Duodenal mucosa (tissue), 2 donors: ENCODE measurements at regions not wholly inside any gene's neighbourhood (a gene's known extent, or its start where the extent isn't known, plus 50 kb on each side); places are given as distances from the start of the nearest gene placed in this dataset.

ENCODE experiments used
- H3K27ac ChIP-seq: one replicate; pipeline ENCODE4 v1.7.0; 2013; ENCODE audit warnings: low read depth, low read length
- H3K27me3 ChIP-seq, 2 donors: one replicate each; pipeline ENCODE4 v1.7.0; 2013; ENCODE audit warnings: low read length in 2 of 2, control low read depth in 1 of 2; ENCODE audit not compliant: insufficient read depth in 2 of 2, control insufficient read depth in 1 of 2
- H3K36me3 ChIP-seq, 2 donors: one replicate each; pipeline ENCODE4 v1.7.0; 2013; ENCODE audit warnings: low read length in 2 of 2, control low read depth in 1 of 2; ENCODE audit not compliant: insufficient read depth in 2 of 2, control insufficient read depth in 1 of 2
- H3K4me1 ChIP-seq, 2 donors: one replicate each; pipeline ENCODE4 v1.7.0; 2013; ENCODE audit warnings: low read length in 2 of 2, control low read depth in 1 of 2; ENCODE audit not compliant: insufficient read depth in 2 of 2, control insufficient read depth in 1 of 2
- H3K4me3 ChIP-seq, 2 donors: one replicate each; pipeline ENCODE4 v1.7.0; 2013; ENCODE audit warnings: low read length in 2 of 2, low read depth in 1 of 2
- H3K9ac ChIP-seq, 2 donors: one replicate each; pipeline ENCODE4 v1.7.0; 2013; ENCODE audit warnings: low read length in 2 of 2, low read depth in 1 of 2
- H3K9me3 ChIP-seq, 2 donors: one replicate each; pipeline ENCODE4 v1.7.0; 2013; ENCODE audit warnings: low read length in 2 of 2, control low read depth in 1 of 2; ENCODE audit not compliant: control insufficient read depth in 1 of 2

DNA sequence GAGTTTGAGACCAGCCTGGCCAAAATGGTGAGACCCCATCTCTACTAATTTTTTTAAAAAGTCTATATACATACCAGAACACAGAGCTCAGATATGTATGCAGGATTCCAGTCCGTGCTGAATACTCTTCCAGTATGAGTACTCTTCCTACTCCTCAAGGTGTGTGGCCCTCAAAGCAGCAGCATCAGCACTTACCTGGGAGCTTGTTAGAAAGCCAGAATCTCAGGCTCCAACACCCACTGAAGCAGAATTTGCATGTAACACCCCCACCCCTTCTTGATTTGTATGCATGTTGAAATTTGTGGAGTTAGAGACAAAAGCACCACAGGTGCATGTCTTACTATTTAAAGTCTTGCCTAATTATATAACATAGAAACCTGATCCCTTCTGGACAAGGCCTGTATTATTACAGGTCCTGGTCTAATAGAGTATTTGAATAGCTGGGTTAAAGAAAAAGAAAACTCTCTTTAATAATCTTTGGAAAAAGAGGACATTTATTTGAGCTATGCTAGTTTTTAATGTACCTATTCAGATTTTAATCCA, 50.3 kb upstream of the NFE2L2 start:
- Histone ChIP-seq H3K9ac (no peak overlapping the region), H3K4me3 (no peak overlapping the region), H3K27ac (no peak overlapping the region), H3K36me3 (no peaks in the 10 kb centered on the region), H3K27me3 (no peaks in the 10 kb centered on the region), H3K4me1 (peaks cover 17 to 41% of the 10 kb centered on the region in 2 donors), H3K9me3 (no peaks in the 10 kb centered on the region)

- H3K4me1 ChIP-seq, result peaks cover 17 to 41% of the 10 kb centered on the region in 2 donors
- H3K4me3 ChIP-seq, result no peak overlapping the region
- H3K27ac ChIP-seq, result no peak overlapping the region
- no peaks in the 10 kb centered on the region for H3K9me3 ChIP-seq
- no peaks in the 10 kb centered on the region for H3K27me3 ChIP-seq
- H3K9ac ChIP-seq, result no peak overlapping the region
- H3K36me3 ChIP-seq, result no peaks in the 10 kb centered on the region
These were observed 50.8 kb upstream of the NFE2L2 start for GRCh38 chr2:177315364-177315763.

DNA sequence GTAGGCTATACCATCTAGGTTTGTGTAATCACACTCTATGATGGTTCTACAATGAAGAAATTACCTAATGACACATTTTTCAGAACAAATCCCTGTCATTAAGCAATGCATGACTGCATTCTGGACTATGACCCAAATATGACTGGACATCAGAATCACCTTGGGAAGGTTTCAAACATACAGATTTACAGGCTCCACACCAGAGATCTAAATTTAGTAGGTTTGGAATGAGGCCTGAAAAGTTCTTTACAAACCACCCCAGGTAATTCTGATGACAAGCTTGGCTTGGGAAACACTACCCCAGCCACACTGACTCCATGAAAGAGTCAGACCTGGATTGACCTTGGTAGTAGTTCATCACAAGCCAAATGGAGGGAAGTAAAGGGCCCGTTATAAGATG, 52.2 kb upstream of the NFE2L2 start:
- Histone ChIP-seq H3K36me3 (no peaks in the 10 kb centered on the region), H3K9ac (no peak overlapping the region), H3K27ac (no peak overlapping the region), H3K4me1 (peaks cover 17 to 41% of the 10 kb centered on the region in 2 donors), H3K27me3 (no peaks in the 10 kb centered on the region), H3K9me3 (no peaks in the 10 kb centered on the region), H3K4me3 (no peak overlapping the region)

DNA sequence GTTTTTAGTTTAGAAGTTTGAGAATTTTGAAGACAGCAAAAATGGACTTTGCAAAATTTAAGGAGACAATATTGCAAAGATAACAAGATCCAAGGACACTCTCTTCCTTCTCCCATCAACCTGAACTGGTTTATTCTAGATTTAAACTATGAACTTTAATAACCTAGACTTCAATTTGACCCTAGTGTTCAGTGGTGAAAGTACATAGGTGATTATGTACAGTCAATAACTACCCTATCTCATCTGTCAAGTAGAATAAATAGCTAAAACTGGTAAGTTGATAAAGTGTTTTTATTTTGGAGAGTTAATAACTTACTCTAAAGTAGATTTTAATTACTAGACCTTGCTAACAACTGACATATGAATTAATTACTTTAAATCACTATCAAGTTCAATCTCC, 52.9 kb upstream of the NFE2L2 start:
- Histone ChIP-seq H3K4me3 (no peak overlapping the region), H3K9me3 (no peaks in the 10 kb centered on the region), H3K27ac (no peak overlapping the region), H3K36me3 (no peaks in the 10 kb centered on the region), H3K4me1 (peaks cover 21 to 45% of the 10 kb centered on the region in 2 donors), H3K27me3 (no peaks in the 10 kb centered on the region), H3K9ac (no peak overlapping the region)

DNA sequence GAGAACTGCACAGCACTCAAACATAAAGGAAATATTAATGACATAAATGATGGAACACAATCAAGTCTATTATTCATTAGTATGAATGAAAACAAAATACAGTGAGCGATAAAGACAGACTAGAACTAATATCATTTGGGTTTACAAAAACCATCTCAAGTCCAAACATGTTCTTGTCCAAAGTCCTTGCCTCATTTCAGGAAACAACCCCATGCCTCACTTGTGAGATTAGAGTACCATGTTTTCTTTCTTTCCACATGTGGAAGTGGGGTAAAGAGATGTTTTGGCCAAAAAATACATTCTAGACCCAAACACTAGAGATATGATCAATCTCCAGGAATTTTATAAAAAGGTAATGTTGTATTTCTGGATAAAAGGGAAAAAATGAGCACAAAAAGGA, 53.3 kb upstream of the NFE2L2 start:
- H3K4me3 ChIP-seq, result no peak overlapping the region
- H3K9me3 ChIP-seq, result no peaks in the 10 kb centered on the region
- no peak overlapping the region for H3K27ac ChIP-seq
- H3K9ac ChIP-seq, result no peak overlapping the region
- H3K27me3 ChIP-seq, result no peaks in the 10 kb centered on the region
- peaks cover 24 to 49% of the 10 kb centered on the region in 2 donors for H3K4me1 ChIP-seq
- H3K36me3 ChIP-seq, result no peaks in the 10 kb centered on the region

GRCh38 chr2:177318613-177319012, 54.1 kb upstream of the NFE2L2 start:
- H3K27ac ChIP-seq, result no peak overlapping the region
- no peak overlapping the region for H3K9ac ChIP-seq
- no peaks in the 10 kb centered on the region for H3K27me3 ChIP-seq
- no peaks in the 10 kb centered on the region for H3K36me3 ChIP-seq
- no peaks in the 10 kb centered on the region for H3K9me3 ChIP-seq
- no peak overlapping the region for H3K4me3 ChIP-seq
- peaks cover 29 to 53% of the 10 kb centered on the region in 2 donors for H3K4me1 ChIP-seq

DNA sequence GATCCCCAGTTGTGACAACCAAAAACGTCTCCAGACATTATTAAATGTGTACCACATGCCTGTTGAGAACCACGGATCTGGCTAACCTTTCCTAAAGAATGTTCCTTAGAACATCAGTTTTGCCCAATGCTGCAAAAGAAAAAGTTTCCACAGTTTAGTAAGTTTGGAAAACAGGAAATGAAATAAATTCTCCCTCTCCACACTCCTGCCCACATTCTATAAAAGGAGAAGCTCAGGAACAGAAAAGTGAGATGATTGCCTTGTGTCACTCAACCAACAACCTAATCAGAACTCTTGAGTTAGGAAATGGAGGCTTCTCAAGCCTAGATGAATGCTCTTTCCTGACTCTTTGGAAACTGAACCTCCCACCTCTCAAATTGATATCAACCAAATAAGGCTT, 56.1 kb upstream of the NFE2L2 start:
- Histone ChIP-seq H3K36me3 (no peaks in the 10 kb centered on the region), H3K27me3 (no peaks in the 10 kb centered on the region), H3K4me1 (peaks cover 36 to 53% of the 10 kb centered on the region in 2 donors), H3K4me3 (no peak overlapping the region), H3K27ac (no peak overlapping the region), H3K9me3 (no peaks in the 10 kb centered on the region), H3K9ac (no peak overlapping the region)

DNA sequence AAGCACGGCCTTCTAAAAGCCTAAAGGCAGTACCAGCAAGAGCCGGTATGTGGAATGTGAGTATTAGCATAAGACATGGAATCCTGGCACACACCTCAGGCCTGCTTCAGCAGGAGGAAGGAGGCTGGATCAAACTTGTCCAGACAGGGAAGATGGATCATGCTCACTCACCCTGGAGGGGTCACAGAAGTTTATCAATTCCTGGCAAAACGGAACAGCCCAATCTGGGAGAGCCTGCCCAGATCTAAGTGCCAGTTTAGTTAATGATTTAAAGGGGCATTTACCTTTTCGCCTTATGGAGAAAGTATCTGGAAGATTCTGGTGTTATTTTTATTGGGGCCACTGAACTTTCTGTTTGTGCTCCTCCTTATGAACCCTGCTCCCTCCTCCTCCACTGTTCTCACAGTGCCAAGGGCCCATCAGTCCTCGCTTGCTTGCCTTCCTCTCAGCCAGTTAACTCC, 58.3 kb upstream of the NFE2L2 start:
- H3K27me3 ChIP-seq, result no peaks in the 10 kb centered on the region
- H3K9me3 ChIP-seq, result no peaks in the 10 kb centered on the region
- H3K27ac ChIP-seq, result peak overlapping the region; percentile 23
- H3K9ac ChIP-seq, result peak overlapping the region in 1 of 2 donors; percentile 48
- H3K4me3 ChIP-seq, result no peak overlapping the region
- H3K36me3 ChIP-seq, result no peaks in the 10 kb centered on the region
- H3K4me1 ChIP-seq, result peaks cover 33 to 58% of the 10 kb centered on the region in 2 donors

- Histone ChIP-seq H3K9ac (no peak overlapping the region), H3K9me3 (no peaks in the 10 kb centered on the region), H3K36me3 (no peaks in the 10 kb centered on the region), H3K4me3 (no peak overlapping the region), H3K4me1 (peaks cover 34 to 68% of the 10 kb centered on the region in 2 donors), H3K27me3 (no peaks in the 10 kb centered on the region), H3K27ac (no peak overlapping the region)
These were observed 60.3 kb upstream of the NFE2L2 start for GRCh38 chr2:177324797-177325196.

DNA sequence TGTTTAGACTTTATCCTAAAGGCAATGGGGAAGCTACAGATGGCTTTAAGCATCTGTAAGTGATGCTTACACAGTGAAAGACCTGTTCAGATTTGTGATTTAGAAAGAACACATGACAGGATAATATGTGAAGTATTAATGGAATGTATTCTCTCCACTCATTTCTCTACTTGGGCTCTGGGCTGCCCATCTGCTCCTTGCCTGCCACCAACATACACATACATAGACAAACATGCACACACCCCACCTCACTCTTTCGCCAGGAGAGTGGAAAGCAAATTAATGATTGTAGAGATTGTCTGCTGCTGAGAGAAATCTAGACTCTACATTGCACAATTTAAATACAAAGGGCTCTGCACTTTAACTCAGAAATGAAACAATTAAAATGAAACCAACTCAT, 61.0 kb upstream of the NFE2L2 start:
- Histone ChIP-seq H3K4me3 (no peak overlapping the region), H3K27me3 (no peaks in the 10 kb centered on the region), H3K9ac (peak overlapping the region in 1 of 2 donors; percentile 10), H3K27ac (no peak overlapping the region), H3K9me3 (no peaks in the 10 kb centered on the region), H3K36me3 (no peaks in the 10 kb centered on the region), H3K4me1 (peaks cover 40 to 72% of the 10 kb centered on the region in 2 donors)

DNA sequence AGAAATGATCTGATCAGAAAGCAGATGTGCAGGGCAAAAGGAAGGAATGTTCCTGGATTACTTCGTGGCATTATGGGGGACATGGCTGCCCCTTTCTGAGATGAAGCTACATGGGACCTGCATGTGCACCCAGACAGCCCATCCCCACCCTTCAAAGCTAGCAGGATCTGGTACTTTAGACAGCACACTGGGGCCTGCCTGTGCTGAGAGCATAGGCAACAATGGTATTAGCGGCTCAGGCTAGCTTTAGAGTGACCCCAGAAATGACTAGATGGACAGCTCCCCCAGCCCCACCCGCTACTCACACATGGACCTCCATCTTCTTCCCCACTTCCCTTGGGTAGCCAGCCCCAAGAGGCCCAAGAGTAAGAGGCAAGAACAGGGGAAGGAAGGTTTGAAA, 61.5 kb upstream of the NFE2L2 start:
- H3K9me3 ChIP-seq, result no peaks in the 10 kb centered on the region
- no peak overlapping the region for H3K4me3 ChIP-seq
- H3K4me1 ChIP-seq, result peaks cover 41 to 75% of the 10 kb centered on the region in 2 donors
- no peak overlapping the region for H3K9ac ChIP-seq
- no peak overlapping the region for H3K27ac ChIP-seq
- no peaks in the 10 kb centered on the region for H3K36me3 ChIP-seq
- no peaks in the 10 kb centered on the region for H3K27me3 ChIP-seq
